ENCODE measurements at regions not wholly inside any gene's neighbourhood (a gene's known extent, or its start where the extent isn't known, plus 50 kb on each side); places are given as distances from the start of the nearest gene placed in this dataset.

- DNase-seq (ENCODE audit: low read depth, low spot score) = no peak
- Histone ChIP-seq H3K36me3 (ENCODE audit: control insufficient read depth in 1 of 2, insufficient read depth in 2 of 2, low read length in 2 of 2) (no peaks in the 10 kb centered on the region), H3K9ac (ENCODE audit: low read length) (no peak overlapping the region), H4K20me1 (ENCODE audit: insufficient read depth) (no peaks in the 10 kb centered on the region), H3K4me2 (ENCODE audit: low read length) (no peak overlapping the region), H3K9me3 (ENCODE audit: control insufficient read depth in 1 of 2, insufficient read depth in 1 of 2, low read depth in 1 of 2, low read length in 2 of 2) (no peaks in the 10 kb centered on the region), H3K9me2 (ENCODE audit: insufficient read depth) (no peaks in the 10 kb centered on the region), H3K4me3 (replicated peaks in 1 of 2; ENCODE audit: low read depth in 1 of 2, low read length in 2 of 2) (no peak overlapping the region), H3K27me3 (ENCODE audit: insufficient read depth, low read length) (no peaks in the 10 kb centered on the region), H3K79me2 (ENCODE audit: insufficient read depth, low read length) (no peaks in the 10 kb centered on the region), H3K4me1 (ENCODE audit: control insufficient read depth in 1 of 2, insufficient read depth in 2 of 2, low read length in 2 of 2) (no peaks in the 10 kb centered on the region), H2AFZ (ENCODE audit: low read depth, low read length, poor library complexity, severe bottlenecking) (no peak overlapping the region), H3K27ac (ENCODE audit: low read depth, low read length) (no peak overlapping the region)
- ChIA-PET CTCF (no interaction called here), POLR2A (no interaction called here), RAD21 (ENCODE audit: low non-redundant PET in 1 of 2, low total read pairs in 2 of 2, uncharacterized antibody in 2 of 2, unreplicated experiment in 2 of 2) (interaction anchor here in 1 of 2 experiments (0.7 kb wide), 1 partner anchor 21 kb away, joined by 3 read pairs; no protein-coding TSS in a partner anchor)
- intact Hi-C loops (cut with micrococcal nuclease) = no loop called here
- no TSS peak for BruUV-seq (replicated peaks)
- TF ChIP-seq SIN3A (IDR thresholded peaks at IDR 0.05; ENCODE audit: low read depth) = no peak
- no peak for TF ChIP-seq SP1 (IDR thresholded peaks at IDR 0.05; ENCODE audit: low read depth)
- TF ChIP-seq POLR2AphosphoS5 (IDR thresholded peaks at IDR 0.05; ENCODE audit: low read depth, low read length) = no peak
- TF ChIP-seq POLR2A (IDR thresholded peaks at IDR 0.05; ENCODE audit: borderline replicate concordance, extremely low read depth, insufficient read depth, insufficient read length) = no peak
- TF ChIP-seq MAX (IDR thresholded peaks at IDR 0.05) = no peak
- TF ChIP-seq RAD21 (IDR thresholded peaks at IDR 0.05; ENCODE audit: low read depth) = no peak
- no peak for TF ChIP-seq CBX3 (IDR thresholded peaks at IDR 0.05; ENCODE audit: low read depth)
- no peak for TF ChIP-seq ATF3 (IDR thresholded peaks at IDR 0.05)
- TF ChIP-seq EZH2phosphoT487 (IDR thresholded peaks at IDR 0.05; ENCODE audit: borderline replicate concordance) = no peak
- no peak for TF ChIP-seq ZBTB33 (IDR thresholded peaks at IDR 0.05; ENCODE audit: extremely low read depth, insufficient replicate concordance, low read length)
- TF ChIP-seq ELF1 (IDR thresholded peaks at IDR 0.05; ENCODE audit: borderline replicate concordance, low read depth) = no peak
- TF ChIP-seq ZFX (IDR thresholded peaks at IDR 0.05) = no peak
- TF ChIP-seq ZNF274 (IDR thresholded peaks at IDR 0.05; ENCODE audit: low read depth, low read length) = no peak
- no peak for TF ChIP-seq EZH2 (IDR thresholded peaks at IDR 0.05)
- no peak for TF ChIP-seq YY1 (IDR thresholded peaks at IDR 0.05; ENCODE audit: extremely low read depth, insufficient replicate concordance, low read depth, low read length)
- TF ChIP-seq CTCF (IDR thresholded peaks at IDR 0.05 in 2 of 3, conservative IDR thresholded peaks at IDR 0.05 in 1 of 3; ENCODE audit: borderline replicate concordance in 1 of 3, insufficient read depth in 1 of 3, low read depth in 2 of 3, low read length in 2 of 3) = no peak
- TF ChIP-seq JUND (IDR thresholded peaks at IDR 0.05) = no peak
- no peak for TF ChIP-seq TCF7L2 (IDR thresholded peaks at IDR 0.05; ENCODE audit: borderline replicate concordance, extremely low read depth, insufficient read depth, insufficient read length)
- no peak for TF ChIP-seq FOSL1 (IDR thresholded peaks at IDR 0.05; ENCODE audit: low read depth)
- ATAC-seq = no peak
These were observed 258.0 kb upstream of the SOX4 start for GRCh38 chr6:21335591-21335990.

All from HCT116 (cell line).